ENCODE measurements at regions not wholly inside any gene's neighbourhood (a gene's known extent, or its start where the extent isn't known, plus 50 kb on each side); places are given as distances from the start of the nearest gene placed in this dataset.

DNA sequence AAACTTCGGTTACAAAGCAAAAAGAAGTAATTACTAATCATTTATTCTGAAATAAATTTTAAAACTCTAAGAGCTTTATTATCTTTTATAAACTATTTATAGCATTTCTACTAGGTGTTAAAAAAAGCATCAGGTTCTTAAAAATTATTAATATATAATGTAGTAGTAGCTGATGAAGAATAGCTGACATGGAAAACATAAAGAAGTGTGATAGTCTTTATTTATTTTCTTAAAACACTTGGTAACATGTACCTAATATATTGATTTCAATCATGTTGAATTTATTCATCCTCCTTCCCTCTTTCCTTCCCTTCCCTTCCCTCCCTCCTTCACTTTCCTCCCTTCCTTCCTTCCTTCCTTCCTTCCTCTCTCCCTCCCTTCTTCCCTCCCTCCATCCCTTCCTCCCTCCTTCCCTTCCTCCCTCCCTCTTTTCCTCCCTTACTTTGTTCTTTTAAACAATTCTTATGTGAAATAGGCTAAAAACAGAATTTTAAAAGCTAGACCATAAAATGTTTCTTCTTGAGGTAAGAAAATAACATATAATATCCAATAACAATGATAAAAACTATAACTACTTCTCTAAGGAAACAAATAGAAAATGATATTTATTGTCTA, 913.9 kb upstream of the MAP3K7 start:
- TF ChIP-seq, protein P1, sequence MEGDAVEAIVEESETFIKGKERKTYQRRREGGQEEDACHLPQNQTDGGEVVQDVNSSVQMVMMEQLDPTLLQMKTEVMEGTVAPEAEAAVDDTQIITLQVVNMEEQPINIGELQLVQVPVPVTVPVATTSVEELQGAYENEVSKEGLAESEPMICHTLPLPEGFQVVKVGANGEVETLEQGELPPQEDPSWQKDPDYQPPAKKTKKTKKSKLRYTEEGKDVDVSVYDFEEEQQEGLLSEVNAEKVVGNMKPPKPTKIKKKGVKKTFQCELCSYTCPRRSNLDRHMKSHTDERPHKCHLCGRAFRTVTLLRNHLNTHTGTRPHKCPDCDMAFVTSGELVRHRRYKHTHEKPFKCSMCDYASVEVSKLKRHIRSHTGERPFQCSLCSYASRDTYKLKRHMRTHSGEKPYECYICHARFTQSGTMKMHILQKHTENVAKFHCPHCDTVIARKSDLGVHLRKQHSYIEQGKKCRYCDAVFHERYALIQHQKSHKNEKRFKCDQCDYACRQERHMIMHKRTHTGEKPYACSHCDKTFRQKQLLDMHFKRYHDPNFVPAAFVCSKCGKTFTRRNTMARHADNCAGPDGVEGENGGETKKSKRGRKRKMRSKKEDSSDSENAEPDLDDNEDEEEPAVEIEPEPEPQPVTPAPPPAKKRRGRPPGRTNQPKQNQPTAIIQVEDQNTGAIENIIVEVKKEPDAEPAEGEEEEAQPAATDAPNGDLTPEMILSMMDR (conservative IDR thresholded peaks at IDR 0.05; ENCODE audit: low read depth, low read length) = no peak
- H3K4me3 ChIP-seq (ENCODE audit: low read depth, low read length) = no peak overlapping the region
- no peak for DNase-seq (ENCODE audit: low read depth)

DNA sequence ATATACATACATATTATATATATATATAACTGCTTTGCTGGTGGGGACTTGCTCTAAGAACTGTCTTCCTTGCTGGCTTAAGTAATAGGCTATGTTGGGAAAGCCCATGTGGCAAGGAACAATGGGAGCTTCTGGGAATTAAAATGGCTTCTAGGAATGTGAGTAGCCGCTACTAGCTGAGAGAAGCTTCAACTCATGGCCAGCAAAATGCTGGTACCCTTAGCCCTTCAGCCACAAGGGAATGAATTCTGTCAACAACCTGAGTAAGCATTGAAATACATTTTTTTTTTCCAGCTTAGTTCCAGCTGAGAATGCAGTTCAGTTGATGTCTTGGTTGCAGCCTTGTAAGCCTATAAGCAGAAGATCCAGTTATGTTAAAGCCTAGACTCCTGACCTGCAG, 911.7 kb upstream of the MAP3K7 start:
- no peak overlapping the region for H3K4me3 ChIP-seq (ENCODE audit: low read depth, low read length)
- DNase-seq (ENCODE audit: low read depth) = no peak
- TF ChIP-seq, protein P1 (conservative IDR thresholded peaks at IDR 0.05; ENCODE audit: low read depth, low read length) = no peak

DNA sequence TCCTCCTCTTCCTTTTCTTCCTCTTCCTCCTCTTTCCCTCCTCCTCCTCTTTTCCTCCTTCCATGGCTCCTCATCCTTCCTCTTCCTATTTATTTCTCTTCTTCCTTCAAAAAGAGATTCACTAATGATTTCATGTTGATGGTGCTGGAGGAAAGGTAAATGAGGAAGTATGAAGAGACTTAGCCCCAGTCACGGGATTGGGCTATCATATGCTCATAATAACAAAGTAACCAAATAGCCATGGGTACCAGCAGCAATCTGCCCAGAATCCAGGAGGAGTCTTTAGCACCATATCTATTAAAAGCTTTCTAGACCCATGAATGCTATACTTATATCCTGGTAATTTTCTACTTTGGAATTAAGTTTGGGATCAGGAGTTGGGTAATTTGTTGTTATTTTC, 910.9 kb upstream of the MAP3K7 start:
- DNase-seq (ENCODE audit: low read depth) = no peak
- H3K4me3 ChIP-seq (ENCODE audit: low read depth, low read length) = no peak overlapping the region
- TF ChIP-seq, protein P1 (conservative IDR thresholded peaks at IDR 0.05; ENCODE audit: low read depth, low read length) = no peak

DNA sequence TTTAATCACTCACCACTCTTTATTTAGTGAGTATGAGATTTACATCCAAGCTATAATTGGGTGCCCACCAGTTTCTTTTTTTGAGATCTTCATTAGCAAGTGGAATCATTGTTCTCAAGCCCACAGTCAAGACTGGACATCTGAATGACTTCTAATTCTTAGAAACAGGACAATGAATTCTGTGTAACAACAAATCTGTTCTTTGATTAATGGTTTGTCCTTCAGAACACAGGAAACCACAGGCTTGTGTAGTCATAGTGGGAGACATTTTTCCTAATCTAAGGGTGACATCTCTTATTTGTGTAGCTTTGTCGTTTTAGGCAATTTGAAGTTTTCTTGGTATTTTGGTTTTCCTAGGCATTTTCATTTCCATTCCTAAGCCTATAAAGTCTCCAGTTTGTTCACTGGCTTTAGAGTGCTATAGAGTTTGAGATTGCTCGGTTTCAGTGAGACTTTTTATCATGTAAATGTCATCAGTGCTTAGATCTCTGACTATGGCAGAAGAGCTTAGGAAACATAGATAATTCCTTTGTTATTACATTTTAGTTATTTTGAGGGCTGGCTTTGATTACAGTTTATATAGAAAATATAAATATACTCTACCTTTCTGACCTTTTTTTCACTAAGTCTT, 903.9 kb upstream of the MAP3K7 start:
- DNase-seq (ENCODE audit: low read depth) = no peak
- TF ChIP-seq, protein P1 (conservative IDR thresholded peaks at IDR 0.05; ENCODE audit: low read depth, low read length) = no peak
- no peak overlapping the region for H3K4me3 ChIP-seq (ENCODE audit: low read depth, low read length)

DNA sequence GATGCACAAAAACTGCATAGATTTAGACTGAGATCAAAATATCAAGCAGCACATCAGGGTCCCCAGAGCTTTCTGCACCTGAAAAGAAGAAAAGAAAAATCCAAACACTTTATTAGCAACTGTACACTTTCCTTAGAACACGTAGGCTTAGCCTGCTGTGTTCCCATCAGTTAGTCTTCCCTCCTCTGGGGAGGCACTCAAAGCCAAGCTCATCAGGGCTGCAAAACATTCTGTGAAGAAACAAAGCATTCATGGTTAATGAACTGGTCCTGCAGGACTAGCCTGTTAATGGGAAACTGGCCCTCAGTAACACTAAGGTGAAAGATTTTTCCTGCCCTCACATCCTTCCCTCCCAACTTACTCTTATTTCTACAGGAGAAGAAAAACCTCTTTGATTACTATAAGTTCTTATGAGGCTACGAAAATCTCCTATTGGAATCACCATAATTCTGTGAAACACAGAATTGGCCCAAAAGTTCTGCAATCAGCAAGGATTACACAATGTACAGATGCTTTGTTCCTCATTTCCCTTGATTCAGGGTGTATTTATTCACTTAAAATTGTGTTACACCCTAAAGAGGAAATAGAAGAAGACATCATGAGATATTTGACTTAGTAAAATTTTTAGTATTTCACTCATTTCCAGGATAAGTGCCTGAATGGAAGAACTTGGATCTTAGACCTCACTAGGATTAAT, 901.0 kb upstream of the MAP3K7 start:
- TF ChIP-seq, protein P1 (conservative IDR thresholded peaks at IDR 0.05; ENCODE audit: low read depth, low read length) = no peak
- no peak for DNase-seq (ENCODE audit: low read depth)
- no peak overlapping the region for H3K4me3 ChIP-seq (ENCODE audit: low read depth, low read length)

DNA sequence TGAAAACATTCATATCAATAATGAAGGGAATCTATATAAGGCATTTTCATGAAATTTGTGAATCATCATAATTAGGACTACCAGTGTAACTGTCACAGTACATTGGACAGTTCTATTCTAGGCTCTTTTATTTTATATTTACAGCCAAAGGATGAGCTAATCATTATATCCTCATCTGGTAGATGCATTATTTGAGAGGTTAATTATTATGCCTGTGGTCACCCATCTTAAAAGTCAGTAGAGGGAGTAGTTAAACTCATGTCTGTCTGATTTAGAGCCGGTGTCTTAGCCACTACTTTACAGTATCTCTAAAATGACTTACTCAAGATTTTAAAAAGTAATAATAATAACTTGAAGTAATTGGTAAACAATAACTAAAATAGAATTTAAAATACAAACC, 899.3 kb upstream of the MAP3K7 start:
- TF ChIP-seq, protein P1 (conservative IDR thresholded peaks at IDR 0.05; ENCODE audit: low read depth, low read length) = no peak
- DNase-seq (ENCODE audit: low read depth) = no peak
- no peak overlapping the region for H3K4me3 ChIP-seq (ENCODE audit: low read depth, low read length)
